ENCODE measurements at regions not wholly inside any gene's neighbourhood (a gene's known extent, or its start where the extent isn't known, plus 50 kb on each side); places are given as distances from the start of the nearest gene placed in this dataset.

- TF ChIP-seq CTCF (IDR thresholded peaks at IDR 0.05) (no peak), POLR2A (IDR thresholded peaks at IDR 0.05) (no peak)
- DNase-seq, result no peak
- Histone ChIP-seq H3K27ac (no peak overlapping the region), H3K4me3 (no peak overlapping the region), H3K27me3 (no peaks in the 10 kb centered on the region), H3K36me3 (replicated peaks in 1 of 2) (no peaks in the 10 kb centered on the region), H3K9me3 (replicated peaks in 1 of 3) (no peaks in the 10 kb centered on the region), H3K4me1 (replicated peaks in 1 of 2) (no peaks in the 10 kb centered on the region)
- 69 to 87% (median 79%) methylated on average over 3 of the region's 3 CpGs for WGBS, 4 donors
- intact Hi-C loops (cut with DNase I), result no loop called here
These were observed 100.5 kb upstream of the HMGCLL1 start for GRCh38 chr6:55679503-55679902.

GRCh38 chr6:55678330-55679224 lies 99.6 kb upstream of the HMGCLL1 start:
- Histone ChIP-seq H3K4me1 (replicated peaks in 1 of 2) (no peaks in the 10 kb centered on the region), H3K27me3 (no peaks in the 10 kb centered on the region), H3K36me3 (replicated peaks in 1 of 2) (no peaks in the 10 kb centered on the region), H3K4me3 (no peak overlapping the region), H3K9me3 (replicated peaks in 1 of 3) (no peaks in the 10 kb centered on the region), H3K27ac (no peak overlapping the region)
- TF ChIP-seq POLR2A (IDR thresholded peaks at IDR 0.05), result no peak
- no peak for TF ChIP-seq CTCF (IDR thresholded peaks at IDR 0.05)
- DNase-seq, result no peak
- WGBS, 4 donors, result 64 to 73% (median 67%) methylated on average over 8 of the region's 8 CpGs
- intact Hi-C loops (cut with DNase I), result no loop called here

- no peak for DNase-seq
- WGBS, 4 donors, result 91 to 94% (median 92%) methylated on average over 5 of the region's 5 CpGs
These were observed 97.7 kb upstream of the HMGCLL1 start for GRCh38 chr6:55676736-55677135.

GRCh38 chr6:55675941-55676340 lies 96.9 kb upstream of the HMGCLL1 start:
- Histone ChIP-seq H3K27me3 (no peaks in the 10 kb centered on the region), H3K9me3 (replicated peaks in 1 of 3) (no peaks in the 10 kb centered on the region), H3K36me3 (replicated peaks in 1 of 2) (no peaks in the 10 kb centered on the region), H3K4me1 (replicated peaks in 1 of 2) (no peaks in the 10 kb centered on the region), H3K27ac (no peak overlapping the region), H3K4me3 (no peak overlapping the region)
- TF ChIP-seq CTCF (IDR thresholded peaks at IDR 0.05), result no peak
- no peak for TF ChIP-seq POLR2A (IDR thresholded peaks at IDR 0.05)
- DNase-seq, result no peak
- intact Hi-C loops (cut with DNase I), result no loop called here

More at GRCh38 chr6:55676736-55677135, 97.7 kb upstream of the HMGCLL1 start:
- TF ChIP-seq CTCF (IDR thresholded peaks at IDR 0.05), result no peak
- no peak for TF ChIP-seq POLR2A (IDR thresholded peaks at IDR 0.05)
- Histone ChIP-seq H3K9me3 (replicated peaks in 1 of 3) (no peaks in the 10 kb centered on the region), H3K27me3 (no peaks in the 10 kb centered on the region), H3K27ac (no peak overlapping the region), H3K36me3 (replicated peaks in 1 of 2) (no peaks in the 10 kb centered on the region), H3K4me1 (replicated peaks in 1 of 2) (no peaks in the 10 kb centered on the region), H3K4me3 (no peak overlapping the region)
- intact Hi-C loops (cut with DNase I), result no loop called here
